Breast epithelium (tissue), 3 donors: ENCODE measurements at regions not wholly inside any gene's neighbourhood (a gene's known extent, or its start where the extent isn't known, plus 50 kb on each side); places are given as distances from the start of the nearest gene placed in this dataset.

Experiments used
- CTCF ChIP-seq, 3 donors: fragments of 450-650 bp; IDR thresholded peaks; one replicate each; pipeline ENCODE4 v1.5.1; 2016 to 2017; ENCODE audit warnings: antibody characterized with exemption in 3 of 3, mild to moderate bottlenecking in 3 of 3, moderate library complexity in 3 of 3
- POLR2A ChIP-seq: fragments of 450-650 bp; IDR thresholded peaks from one replicate; pipeline ENCODE4 v1.6.1; 2016; ENCODE audit warnings: antibody characterized with exemption, mild to moderate bottlenecking, moderate library complexity
- POLR2AphosphoS5 ChIP-seq, 3 donors: sonication (generic); formaldehyde crosslinking; IDR thresholded peaks; one replicate each; pipeline ENCODE4 v1.6.1; 2017; ENCODE audit warnings: antibody characterized with exemption in 3 of 3

DNA sequence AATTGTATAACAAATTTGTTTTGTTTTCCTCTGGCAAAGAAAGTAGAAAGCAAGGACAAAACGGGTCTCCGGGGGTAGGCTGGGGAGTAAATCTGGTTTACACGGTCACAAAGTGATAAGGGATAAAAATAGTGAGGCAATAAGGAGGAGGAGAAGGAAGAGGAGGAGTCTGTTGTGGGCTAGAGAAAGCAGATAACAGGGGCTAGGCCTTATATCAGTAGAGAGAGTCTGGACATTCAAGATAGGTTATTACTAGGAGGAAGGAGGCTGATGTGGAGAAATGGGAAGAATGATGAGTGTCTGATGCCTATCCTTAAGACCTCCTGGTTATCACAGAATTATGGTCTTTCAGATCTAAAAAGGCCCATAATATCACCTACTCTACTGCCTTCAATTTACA, 83.2 kb upstream of the SSTR1 start:
- TF ChIP-seq CTCF (IDR thresholded peaks at IDR 0.05) = no peak
- no peak for TF ChIP-seq POLR2A
- TF ChIP-seq POLR2AphosphoS5 (IDR thresholded peaks at IDR 0.05) = no peak
